ENCODE measurements at regions not wholly inside any gene's neighbourhood (a gene's known extent, or its start where the extent isn't known, plus 50 kb on each side); places are given as distances from the start of the nearest gene placed in this dataset.
"Not testable (repeated sequence)": the region's sequence is repeated elsewhere in the genome, so short reads cannot be mapped to it uniquely, and the experiment has no call there.

DNA sequence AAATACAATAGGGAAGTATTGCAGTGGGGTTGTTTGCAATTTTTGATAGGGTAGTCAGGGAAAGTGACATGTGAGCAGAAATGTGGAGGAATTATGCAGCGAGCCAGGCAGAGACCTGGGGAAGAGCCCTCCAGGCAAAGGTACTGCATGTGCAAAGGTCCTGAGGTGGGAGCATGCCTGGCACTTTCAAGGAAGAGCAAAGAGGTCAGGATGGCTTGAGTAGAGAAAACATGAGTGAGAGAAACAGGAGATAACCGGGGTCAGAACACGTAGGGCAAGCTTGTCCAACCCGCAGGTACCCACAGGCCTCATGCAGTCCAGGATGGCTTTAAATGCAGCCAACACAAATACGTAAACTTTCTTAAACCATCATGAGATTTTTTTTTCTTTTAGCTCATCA lies 71.0 kb downstream of the COQ2 start:
- no peak for DNase-seq

GRCh38 chr4:83212041-83212851 lies 72.4 kb downstream of the COQ2 start:
- DNase-seq, result peak; percentile 48

GRCh38 chr4:83209419-83209818 lies 75.2 kb downstream of the COQ2 start:
- DNase-seq, result no peak

DNA sequence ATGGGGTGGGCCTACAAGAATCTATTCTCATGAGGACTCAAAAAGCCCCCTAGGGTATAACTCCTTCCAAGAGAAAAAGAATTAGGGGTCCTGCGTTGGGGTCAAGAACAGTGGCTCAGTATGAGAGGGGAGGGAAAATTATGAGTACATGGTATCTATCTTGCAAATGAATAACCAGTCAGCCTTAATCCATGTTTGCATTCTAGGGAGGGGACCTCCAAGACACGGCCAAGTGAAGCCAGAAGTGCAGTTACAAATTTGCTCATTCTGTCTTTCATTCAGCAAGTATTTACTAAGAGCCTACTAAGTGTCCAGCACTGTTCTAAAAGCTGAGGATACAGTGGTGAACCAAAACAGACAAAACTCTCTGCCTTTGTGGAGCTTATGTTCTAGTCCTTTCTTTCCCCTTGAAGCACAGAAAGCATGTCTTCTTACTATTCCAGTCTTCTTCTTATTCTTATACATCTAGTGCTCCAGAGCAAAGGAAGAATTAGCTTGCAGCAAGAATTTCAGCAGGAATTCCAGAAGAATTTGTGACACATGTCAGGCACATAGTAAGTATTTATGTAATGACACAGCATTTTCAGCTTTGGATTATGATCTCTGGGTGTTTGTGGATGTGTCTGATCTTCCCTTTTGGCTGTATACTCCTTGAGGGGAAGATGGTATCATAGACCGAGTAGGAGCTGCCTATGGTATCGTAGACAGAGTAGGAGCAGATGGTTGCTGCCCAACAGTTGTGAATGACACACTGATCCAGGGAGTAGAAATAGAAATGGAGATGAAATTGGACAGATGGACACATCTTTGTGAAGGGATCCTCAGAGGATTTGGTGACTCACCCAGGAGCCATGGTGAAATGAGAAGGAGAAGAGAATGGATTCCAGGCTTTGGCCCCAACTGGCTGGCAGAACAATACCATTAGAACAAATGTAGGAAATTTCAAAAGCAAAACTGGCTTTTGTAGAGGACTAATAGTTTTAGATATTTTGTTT lies 75.9 kb downstream of the COQ2 start:
- no peak for DNase-seq

DNA sequence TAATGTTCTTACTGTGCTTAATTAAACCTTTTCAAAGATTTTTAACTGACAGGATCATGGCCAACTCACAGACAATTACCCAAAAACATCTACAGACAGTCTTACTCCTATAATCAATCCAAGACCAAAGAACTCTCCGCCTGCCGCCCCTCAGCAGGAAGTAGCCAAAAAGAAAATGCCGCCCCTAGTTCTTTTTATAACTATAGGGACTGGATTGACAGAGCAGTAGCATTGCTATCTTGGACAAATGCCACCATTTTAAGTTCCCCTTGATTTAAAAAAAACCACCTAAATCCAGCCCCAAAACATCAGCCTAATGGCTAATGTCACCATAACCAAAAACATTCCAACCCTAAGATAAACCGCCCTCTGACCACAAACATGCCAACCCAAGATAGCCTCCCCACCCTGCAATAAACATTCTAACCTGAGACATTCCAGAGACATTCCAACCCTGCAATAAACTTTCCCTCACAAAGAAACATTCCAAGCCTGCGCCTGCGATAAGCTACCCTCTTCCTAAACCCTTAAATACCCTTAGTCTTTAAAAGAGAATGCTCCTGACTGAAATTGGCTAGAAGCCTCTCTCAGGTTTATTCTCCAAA lies 77.0 kb downstream of the COQ2 start:
- DNase-seq, result no peak

DNA sequence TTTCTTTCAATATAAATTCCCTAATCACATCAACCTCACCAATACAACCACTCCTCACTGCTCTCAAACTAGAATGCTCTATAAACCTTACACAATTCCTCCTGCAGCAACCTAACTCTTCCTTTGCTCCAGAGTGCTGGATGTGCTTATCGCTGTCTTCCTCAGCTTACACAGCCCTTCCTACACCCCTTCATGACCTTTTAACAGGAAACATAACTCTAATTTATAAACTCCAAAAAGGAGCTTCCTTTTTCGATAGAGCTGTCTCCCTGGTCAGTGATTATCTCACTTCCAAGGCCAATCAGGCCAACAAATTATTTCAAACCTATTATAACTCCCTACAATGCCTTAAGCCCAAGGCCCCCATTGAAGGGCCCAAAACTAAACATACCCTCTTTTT lies 78.8 kb downstream of the COQ2 start:
- DNase-seq, result no peak

GRCh38 chr4:83204731-83205130 lies 79.9 kb downstream of the COQ2 start:
- DNase-seq, result no peak

- no peak for DNase-seq
Observed at GRCh38 chr4:83201761-83202160, 82.8 kb downstream of the COQ2 start.

DNA sequence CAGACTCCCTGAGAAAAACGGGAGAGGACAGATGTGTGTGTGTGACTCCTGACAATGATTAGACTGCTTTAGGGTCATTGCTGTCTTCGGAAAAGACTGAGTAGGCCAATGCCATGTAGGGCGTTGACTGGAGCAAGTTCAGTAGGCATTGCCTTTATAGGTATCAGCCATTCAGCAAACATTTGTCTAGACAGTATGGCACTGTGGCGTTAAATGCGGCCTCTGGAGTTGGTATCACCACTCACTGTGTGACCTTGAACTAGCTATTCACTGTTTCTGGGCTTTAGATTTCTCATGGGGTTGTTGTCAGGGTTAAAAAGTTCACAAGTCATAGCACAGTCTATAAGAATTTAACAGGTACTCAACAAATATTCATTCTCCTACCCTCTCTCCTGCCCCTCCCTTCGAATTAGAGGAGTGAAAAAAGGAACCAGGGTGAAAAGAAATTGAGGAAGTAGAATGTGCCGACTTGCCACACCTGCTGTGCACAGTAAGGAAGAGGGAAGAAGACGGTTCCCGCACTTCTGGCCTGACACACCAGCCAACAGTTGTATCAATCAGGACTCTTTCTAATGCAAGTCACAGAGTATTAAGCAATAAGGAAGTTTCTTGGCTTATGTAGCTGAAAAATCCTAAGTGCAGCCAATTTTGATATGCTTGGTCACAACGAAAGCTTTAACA lies 83.2 kb upstream of the PLAC8 start:
- no peak for DNase-seq

- no peak for DNase-seq
Observed at GRCh38 chr4:83196921-83197320, 82.4 kb upstream of the PLAC8 start.

DNA sequence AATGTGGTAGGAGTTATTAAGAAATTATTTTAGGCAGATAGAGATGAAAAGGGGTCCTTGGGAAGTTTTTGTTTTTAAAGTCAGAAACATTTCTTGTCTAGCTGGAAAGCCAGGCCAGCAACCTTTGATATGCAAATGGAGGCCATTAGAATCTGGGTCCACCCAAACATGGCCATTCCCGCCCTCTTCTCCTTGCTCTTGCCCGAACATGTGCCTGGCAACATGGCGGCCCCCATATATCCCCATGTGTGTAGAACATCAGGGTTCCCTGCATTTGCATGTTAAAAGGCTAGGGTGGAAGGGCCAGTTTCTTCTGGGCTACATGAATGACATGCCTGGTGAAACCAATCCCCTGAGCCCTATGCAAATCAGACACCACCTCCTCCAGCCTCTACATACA lies 80.7 kb upstream of the PLAC8 start:
- no peak for DNase-seq

- DNase-seq, result not testable (repeated sequence)
Observed at GRCh38 chr4:83194588-83194987, 80.1 kb upstream of the PLAC8 start.

DNA sequence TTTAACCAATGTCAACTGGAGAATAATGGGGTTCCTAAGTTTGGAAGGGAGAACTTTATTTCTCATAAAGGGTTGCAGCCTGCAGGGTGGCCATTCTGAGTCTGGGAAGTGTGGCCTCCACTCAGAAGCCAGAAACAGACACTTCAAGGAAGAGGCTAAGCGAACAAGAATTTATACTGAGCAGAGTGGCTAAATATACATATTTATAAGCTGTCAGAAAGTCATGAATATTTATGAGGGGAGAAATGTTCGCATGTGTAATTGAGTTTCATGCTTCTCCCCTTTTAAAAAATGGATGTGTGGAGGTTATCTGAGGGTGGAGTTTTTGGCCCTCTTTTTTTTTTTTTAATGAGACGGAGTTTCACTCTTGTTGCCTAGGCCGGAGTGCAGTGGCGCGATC lies 78.1 kb upstream of the PLAC8 start:
- no peak for DNase-seq

GRCh38 chr4:83191026-83191425 lies 76.5 kb upstream of the PLAC8 start:
- DNase-seq, result no peak

DNA sequence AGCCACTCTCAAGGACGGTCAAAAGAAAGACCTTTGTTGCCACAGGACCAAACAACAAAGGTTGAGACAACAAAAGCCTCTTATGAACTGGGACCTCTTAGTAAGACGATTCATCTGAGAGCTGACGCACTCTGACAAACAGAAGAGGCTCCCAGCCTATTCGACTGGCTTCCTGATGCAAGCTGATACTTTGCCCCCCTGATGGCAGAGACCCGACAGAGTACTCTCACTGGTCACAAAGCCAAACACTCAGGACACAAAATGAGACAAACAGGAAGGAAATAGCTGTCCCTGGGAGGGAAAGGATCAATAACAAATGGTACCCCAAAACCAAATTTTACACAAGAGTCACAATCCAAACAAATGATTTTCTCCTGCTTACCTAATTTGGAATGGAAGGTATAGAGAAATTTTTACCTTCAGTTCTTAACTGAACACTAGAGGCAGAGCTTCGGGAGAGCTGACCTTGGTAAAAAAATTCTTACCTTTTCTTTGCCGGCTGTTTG lies 75.2 kb upstream of the PLAC8 start:
- peak; percentile 80 for DNase-seq

DNA sequence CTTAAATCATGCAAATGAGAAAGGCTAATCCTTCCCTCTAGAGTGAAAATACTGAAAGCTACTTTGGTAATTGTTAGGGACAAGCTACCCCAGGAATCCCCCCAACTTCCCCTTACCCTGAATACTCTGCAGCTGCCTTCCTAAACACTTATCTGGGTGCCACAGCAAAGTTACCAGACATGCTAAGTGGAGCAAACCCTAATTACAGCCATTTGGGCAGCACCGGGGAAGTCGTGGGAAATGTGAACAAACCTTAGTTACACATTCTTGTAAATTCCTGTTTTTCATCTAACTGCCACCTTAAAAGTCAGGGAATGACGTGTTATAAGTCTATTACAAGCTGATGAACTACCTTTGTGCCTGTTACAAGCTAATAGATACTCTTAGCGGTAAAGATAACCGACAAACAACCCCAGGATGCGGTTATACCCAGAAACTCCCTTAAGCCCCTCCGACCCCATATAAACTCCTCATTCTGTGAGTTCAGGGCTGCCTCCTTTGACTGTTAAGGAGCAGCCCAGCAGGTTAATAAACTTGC lies 66.0 kb upstream of the PLAC8 start:
- no peak for DNase-seq

DNA sequence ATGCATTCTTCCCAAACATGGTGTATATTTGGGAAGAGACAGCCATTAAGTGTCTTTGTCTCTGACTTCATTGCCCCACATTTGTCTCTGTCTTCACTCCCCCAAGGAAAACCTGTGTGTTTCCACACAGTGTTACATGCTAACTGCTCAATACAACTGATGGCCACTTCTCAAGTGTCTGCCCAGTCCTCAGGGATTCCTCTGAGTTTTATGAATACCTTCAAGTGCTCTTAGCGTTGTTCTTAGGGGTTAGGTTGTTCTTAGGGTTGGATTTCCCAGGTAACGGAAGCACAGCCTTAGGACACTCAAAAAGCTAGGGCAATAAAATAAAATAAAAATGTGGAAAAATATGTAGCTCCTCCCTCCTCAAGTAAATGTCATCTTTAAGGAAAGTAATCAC lies 64.7 kb upstream of the PLAC8 start:
- DNase-seq, result no peak

GRCh38 chr4:83178029-83178428 lies 63.5 kb upstream of the PLAC8 start:
- DNase-seq, result no peak

DNA sequence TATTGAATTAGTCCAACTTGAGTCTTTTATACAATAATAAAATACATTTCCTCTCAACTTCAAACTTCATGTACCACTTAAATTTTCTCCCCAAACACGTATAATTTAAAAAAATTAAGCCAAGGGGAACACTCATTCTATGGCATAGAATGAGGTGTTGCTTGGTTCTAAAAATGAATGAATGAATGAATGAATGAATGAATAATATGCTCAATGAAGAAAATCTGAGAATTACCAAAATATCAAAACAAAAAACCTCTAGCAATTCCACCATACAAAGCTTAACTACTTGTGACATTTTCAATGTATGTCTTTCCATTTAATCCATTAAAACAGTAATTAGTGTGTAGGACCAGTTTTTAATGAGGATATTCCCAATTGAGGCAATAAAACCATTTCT lies 62.7 kb upstream of the PLAC8 start:
- no peak for DNase-seq

GRCh38 chr4:83174844-83175414 lies 60.4 kb upstream of the PLAC8 start:
- DNase-seq, result no peak

DNA sequence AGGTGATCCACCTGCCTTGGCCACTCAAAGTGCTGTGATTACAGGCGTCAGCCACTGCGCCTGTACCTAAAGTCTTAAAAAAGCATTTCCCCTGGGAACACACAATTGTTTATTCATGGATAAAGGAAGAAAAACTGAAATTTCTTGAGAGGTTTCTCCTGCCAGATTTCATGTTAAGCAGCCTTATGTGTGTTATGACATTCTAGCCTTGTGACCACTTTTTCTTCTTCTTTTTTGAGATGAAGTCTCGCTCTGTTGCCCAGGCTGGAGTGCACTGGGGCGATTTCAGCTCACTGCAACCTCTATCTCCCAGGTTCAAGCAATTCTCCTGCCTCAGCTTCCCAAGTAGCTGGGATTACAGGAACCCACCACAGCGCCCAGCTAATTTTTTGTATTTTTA lies 57.8 kb upstream of the PLAC8 start:
- no peak for DNase-seq

- DNase-seq, result no peak
Observed at GRCh38 chr4:83171436-83172039, 57.0 kb upstream of the PLAC8 start.

All from NCI-H2029 treated with DMSO at 0.1 percent for 48 hours (cell line).